ENCODE measurements at regions not wholly inside any gene's neighbourhood (a gene's known extent, or its start where the extent isn't known, plus 50 kb on each side); places are given as distances from the start of the nearest gene placed in this dataset.

DNA sequence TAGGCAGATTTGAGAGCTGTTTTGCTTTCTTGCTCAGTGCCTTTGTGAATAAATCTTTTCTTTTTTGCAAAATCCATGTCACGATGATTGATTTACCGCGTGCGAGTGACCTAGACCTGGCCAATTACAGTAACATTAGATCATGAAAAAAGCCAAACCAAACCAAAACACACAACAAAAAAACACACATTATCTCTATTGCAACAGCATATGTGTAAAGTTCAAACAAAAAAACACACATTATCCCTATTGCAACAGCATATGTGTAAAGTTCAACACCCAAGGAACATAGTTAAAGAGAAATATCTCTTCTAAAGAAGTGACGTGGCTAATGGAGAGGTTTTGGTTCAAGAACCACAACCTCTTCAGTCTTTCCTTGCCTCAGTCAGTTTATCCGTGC, 342.6 kb upstream of the NRG3 start:
- no peak for TF ChIP-seq POLR2AphosphoS5 (IDR thresholded peaks at IDR 0.05; ENCODE audit: low read depth, low read length)
- TF ChIP-seq, protein P1, sequence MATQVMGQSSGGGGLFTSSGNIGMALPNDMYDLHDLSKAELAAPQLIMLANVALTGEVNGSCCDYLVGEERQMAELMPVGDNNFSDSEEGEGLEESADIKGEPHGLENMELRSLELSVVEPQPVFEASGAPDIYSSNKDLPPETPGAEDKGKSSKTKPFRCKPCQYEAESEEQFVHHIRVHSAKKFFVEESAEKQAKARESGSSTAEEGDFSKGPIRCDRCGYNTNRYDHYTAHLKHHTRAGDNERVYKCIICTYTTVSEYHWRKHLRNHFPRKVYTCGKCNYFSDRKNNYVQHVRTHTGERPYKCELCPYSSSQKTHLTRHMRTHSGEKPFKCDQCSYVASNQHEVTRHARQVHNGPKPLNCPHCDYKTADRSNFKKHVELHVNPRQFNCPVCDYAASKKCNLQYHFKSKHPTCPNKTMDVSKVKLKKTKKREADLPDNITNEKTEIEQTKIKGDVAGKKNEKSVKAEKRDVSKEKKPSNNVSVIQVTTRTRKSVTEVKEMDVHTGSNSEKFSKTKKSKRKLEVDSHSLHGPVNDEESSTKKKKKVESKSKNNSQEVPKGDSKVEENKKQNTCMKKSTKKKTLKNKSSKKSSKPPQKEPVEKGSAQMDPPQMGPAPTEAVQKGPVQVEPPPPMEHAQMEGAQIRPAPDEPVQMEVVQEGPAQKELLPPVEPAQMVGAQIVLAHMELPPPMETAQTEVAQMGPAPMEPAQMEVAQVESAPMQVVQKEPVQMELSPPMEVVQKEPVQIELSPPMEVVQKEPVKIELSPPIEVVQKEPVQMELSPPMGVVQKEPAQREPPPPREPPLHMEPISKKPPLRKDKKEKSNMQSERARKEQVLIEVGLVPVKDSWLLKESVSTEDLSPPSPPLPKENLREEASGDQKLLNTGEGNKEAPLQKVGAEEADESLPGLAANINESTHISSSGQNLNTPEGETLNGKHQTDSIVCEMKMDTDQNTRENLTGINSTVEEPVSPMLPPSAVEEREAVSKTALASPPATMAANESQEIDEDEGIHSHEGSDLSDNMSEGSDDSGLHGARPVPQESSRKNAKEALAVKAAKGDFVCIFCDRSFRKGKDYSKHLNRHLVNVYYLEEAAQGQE (IDR thresholded peaks at IDR 0.05; ENCODE audit: insufficient read depth in 1 of 2, low read depth in 2 of 2, low read length in 1 of 2) = no peak

Measured in Panc1 (cell line).